HG02884 (cell line): ENCODE measurements at regions not wholly inside any gene's neighbourhood (a gene's known extent, or its start where the extent isn't known, plus 50 kb on each side); places are given as distances from the start of the nearest gene placed in this dataset.
"Not testable (repeated sequence)": the region's sequence is repeated elsewhere in the genome, so short reads cannot be mapped to it uniquely, and the experiment has no call there.

ENCODE experiments used
- ATAC-seq: cut with Tn5 transposase; IDR thresholded peaks from one replicate; pipeline ENCODE4 v1.9.1; 2021; ENCODE audit warnings: mild to moderate bottlenecking, moderate library complexity; ENCODE audit not compliant: unreplicated experiment

DNA sequence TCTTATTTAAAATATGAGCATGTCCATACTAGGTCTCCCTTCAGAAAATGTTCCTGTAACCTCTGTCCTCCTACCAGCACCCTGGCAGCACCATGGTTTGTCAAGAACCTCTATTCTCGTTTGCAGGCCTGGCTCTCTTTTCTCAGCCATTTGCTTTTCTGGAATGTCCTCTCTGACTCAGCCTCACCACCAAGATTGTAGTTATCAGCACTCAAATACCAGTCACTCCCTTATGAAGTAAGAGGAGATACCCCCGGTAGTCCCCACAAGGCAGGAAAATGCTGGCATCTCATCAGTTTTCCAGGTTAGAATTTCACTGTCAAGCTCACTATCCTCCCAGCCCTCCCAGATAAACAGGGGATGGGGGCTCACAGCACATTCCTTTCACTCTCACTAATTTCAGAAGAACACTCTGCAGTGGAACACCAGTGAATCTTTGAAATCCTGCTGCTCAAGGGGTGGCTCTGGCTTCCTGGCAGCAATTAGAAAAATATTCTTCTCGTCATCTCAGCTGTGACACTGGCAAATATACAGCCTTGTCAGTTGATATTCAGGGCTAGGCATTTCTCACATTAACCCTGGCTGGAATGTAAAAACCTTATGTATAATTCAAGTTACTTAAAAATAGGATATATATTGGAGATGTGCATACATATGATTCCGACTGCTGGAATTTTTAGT lies 129.2 kb downstream of the TBX18 start:
- ATAC-seq: no peak

GRCh38 chr6:84633771-84634170 lies 130.6 kb downstream of the TBX18 start:
- no peak for ATAC-seq

DNA sequence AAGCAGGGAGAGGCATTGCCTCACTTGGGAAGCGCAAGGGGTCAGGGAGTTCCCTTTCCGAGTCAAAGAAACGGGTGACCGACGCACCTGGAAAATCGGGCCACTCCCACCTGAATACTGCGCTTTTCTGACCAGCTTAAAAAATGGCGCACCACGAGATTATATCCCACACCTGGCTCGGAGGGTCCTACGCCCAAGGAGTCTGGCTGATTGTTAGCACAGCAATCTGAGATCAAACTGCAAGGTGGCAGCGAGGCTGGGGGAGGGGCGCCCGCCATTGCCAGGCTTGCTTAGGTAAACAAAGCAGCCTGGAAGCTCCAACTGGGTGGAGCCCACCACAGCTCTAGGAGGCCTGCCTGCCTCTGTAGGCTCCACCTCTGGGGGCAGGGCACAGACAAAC lies 137.9 kb downstream of the TBX18 start:
- ATAC-seq: not testable (repeated sequence)

DNA sequence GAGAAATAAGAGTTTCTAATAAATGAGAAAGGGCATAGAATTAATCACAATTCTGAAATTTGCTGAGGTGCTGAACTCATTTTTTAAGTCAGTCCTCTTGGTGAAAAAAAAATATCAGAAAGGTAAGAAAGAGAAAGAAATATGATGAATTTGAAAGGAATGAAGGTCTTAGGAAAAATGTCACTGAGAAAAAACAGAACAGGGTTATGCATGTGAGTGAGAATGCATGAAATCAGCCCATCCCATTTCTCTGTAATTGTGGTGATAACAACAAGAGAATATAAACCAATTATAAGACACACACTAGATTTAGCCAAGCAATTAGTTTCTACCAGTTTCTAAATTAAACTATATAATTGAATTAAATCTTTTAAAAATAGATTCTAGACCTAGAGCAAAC lies 138.9 kb downstream of the TBX18 start:
- ATAC-seq: no peak

- no peak for ATAC-seq
Measured at GRCh38 chr6:84623956-84624680, 140.3 kb downstream of the TBX18 start.

DNA sequence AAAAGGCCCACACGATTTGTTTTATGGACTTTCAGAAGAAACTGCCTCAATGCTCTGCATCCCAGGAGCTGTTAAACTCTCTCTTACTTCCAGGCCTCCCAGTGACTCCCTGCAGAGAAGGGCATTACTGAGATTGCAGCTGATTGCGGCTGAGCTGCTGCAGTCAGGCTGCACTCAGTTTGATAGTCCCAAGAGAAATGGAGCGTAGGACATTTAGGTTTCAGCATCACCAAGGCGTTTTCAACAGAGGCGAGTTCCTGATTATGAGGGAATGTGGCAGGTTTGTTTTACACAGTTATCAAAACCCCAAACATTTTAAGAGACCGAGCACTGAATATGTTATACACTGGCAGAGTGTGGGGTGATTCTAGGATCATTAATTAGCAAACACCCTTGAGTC lies 145.6 kb downstream of the TBX18 start:
- ATAC-seq: no peak

- no peak for ATAC-seq
Measured at GRCh38 chr6:84618046-84618752, 146.2 kb downstream of the TBX18 start.

- no peak for ATAC-seq
Measured at GRCh38 chr6:84615987-84616386, 148.4 kb downstream of the TBX18 start.

- ATAC-seq: no peak
Measured at GRCh38 chr6:84615113-84615850, 149.1 kb downstream of the TBX18 start.

DNA sequence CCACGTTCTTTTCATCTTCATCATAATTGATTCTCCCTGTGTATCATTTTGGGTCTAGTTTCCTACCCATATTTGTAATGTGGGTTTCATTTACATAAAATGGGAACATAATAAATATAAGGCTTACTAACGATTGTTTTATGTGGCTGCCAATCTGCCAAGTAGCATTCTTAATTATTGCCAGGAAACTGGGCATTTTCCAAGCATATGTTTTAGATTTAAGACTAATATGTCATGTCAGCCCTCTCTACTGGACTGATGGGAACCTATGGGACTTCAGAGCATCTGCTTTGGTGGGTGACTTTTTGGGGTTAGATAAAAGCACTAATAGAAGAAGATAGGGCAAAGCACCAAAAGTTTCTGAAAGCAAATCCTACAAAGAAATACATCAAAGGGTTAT lies 157.5 kb downstream of the TBX18 start:
- ATAC-seq: no peak

DNA sequence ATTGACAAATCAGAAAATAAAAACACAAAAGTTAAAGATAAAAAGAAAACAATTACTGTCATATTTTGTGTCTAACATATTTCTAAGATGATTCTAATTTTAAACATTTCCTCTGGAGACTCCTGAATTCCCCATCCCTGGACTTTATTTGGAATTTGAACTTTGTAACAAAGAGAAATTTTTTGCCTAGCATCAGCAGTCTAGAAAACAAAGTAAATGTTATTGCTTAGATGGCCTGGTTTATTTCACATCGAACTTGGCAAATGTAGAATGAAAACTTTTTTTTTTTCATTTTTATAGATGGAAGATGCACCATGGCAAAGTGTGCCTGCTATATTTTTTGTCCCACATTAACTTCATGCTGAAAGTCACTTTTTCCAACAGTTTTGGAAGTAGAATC lies 159.1 kb downstream of the TBX18 start:
- no peak for ATAC-seq

- ATAC-seq: no peak
Measured at GRCh38 chr6:84601366-84601765, 163.0 kb downstream of the TBX18 start.

GRCh38 chr6:84599991-84600390 lies 164.4 kb downstream of the TBX18 start:
- no peak for ATAC-seq

- no peak for ATAC-seq
Measured at GRCh38 chr6:84597238-84597875, 167.0 kb downstream of the TBX18 start.

DNA sequence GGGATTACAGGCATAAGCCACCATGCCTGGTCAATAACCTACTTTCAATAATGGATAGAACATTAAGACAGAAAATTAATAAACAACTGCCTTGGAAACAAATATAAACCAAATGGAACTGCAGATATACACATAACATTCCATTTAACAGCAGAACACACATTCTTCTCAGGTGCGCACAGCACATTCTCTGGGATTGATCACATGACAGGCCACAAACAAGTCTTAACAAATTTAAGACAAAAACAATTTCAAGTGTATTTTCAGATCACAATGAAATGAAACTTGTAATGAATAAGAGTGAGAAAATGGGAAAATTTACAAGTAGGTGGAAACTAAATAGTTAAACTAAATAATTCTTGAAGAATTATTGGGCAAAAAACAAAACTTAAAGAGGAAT lies 167.9 kb downstream of the TBX18 start:
- ATAC-seq: no peak

- ATAC-seq: no peak
Measured at GRCh38 chr6:84588697-84589080, 175.7 kb downstream of the TBX18 start.

GRCh38 chr6:84587994-84588696 lies 176.3 kb downstream of the TBX18 start:
- ATAC-seq: not testable (repeated sequence)

- not testable (repeated sequence) for ATAC-seq
Measured at GRCh38 chr6:84587202-84587940, 177.0 kb downstream of the TBX18 start.

DNA sequence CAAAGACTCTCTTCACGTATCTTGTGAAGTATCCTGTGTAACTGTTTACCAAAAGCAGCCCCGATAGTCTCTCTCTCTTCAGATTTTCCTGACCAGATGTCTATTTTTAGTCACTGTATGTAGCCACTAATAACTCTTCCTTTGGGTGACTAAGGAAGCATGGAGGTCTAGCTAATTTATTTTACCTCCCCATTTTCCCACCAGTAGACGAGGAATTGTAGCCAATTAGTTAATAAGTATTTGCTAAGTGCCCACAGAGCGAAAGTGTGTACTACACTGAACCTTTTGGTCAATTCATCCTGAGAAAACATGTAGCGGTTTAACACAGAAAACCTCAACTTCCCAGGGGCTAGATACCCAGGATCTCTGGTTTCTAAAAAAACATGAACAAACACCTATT lies 180.6 kb downstream of the TBX18 start:
- ATAC-seq: no peak

DNA sequence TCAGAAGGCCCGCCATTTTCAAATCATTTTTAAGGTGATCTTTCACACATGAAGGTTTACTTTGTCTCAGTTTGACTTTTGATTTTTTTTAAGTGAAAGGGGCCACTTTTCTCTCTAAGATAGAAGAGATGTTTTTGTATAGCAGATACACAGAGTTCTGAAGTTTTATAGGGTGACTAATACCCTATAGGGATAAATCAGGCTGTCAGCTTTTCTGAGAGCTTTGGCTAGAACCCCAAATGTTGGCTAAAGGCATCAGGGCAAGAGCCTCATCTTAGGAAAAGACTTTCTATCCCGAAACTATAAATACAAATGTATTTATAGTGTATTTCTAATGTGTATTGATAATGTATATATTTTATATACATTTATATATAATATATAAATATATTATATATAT lies 181.4 kb downstream of the TBX18 start:
- no peak for ATAC-seq
